AG10803 (cell line): ENCODE measurements at regions not wholly inside any gene's neighbourhood (a gene's known extent, or its start where the extent isn't known, plus 50 kb on each side); places are given as distances from the start of the nearest gene placed in this dataset.

Experiments used
- DNase-seq: peaks from one replicate; pipeline ENCODE4 v3.0.0; 2010; ENCODE audit warnings: low read depth
- H3K4me3 ChIP-seq: 2 replicates; pipeline ENCODE4 v1.5.1; 2011; ENCODE audit warnings: mild to moderate bottlenecking, low read length, control low read depth
- TF ChIP-seq, protein P1 (sequence below): conservative IDR thresholded peaks from 2 replicates; pipeline ENCODE4 v1.5.1; 2011; ENCODE audit warnings: mild to moderate bottlenecking, low read length, control low read depth, inconsistent platforms

DNA sequence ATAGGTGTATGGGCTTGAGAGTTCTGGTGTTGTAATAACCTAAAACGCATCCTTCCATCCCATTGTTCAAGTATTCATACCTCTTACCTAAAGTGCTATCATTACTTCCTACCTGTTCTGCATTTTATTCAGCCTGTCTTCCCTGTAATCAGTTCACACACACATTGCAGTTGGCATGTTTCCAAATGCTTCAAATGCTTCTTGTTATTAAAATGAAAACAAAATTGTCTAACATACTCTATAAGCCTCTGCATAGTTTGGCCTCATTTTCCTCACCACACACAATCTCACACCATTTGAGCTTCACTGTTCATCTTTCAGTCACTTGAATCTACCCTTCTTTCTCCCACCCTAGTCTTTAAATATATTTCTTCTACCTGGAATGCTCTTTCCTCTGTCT, 1178.2 kb upstream of the NRXN1 start:
- TF ChIP-seq, protein P1, sequence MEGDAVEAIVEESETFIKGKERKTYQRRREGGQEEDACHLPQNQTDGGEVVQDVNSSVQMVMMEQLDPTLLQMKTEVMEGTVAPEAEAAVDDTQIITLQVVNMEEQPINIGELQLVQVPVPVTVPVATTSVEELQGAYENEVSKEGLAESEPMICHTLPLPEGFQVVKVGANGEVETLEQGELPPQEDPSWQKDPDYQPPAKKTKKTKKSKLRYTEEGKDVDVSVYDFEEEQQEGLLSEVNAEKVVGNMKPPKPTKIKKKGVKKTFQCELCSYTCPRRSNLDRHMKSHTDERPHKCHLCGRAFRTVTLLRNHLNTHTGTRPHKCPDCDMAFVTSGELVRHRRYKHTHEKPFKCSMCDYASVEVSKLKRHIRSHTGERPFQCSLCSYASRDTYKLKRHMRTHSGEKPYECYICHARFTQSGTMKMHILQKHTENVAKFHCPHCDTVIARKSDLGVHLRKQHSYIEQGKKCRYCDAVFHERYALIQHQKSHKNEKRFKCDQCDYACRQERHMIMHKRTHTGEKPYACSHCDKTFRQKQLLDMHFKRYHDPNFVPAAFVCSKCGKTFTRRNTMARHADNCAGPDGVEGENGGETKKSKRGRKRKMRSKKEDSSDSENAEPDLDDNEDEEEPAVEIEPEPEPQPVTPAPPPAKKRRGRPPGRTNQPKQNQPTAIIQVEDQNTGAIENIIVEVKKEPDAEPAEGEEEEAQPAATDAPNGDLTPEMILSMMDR = no peak
- no peak overlapping the region for H3K4me3 ChIP-seq
- no peak for DNase-seq

DNA sequence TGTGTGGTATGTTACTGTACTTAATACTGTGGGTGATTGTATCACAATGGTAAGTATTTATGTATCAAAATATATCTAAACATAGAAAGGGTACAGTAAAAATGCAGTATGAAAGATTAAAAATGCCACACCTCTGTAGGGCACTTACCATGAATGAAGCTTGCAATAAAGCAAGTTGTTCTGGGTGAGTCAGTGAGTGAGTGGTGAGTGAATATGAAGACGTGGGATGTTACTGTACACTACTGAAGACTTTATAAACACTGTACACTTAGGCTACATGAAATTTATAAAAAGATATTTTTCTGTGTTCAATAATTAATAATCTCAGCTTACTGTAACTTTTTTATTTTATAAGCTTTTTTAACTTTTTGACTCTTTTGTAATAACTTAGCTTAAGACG, 1162.4 kb upstream of the NRXN1 start:
- no peak overlapping the region for H3K4me3 ChIP-seq
- DNase-seq = no peak
- TF ChIP-seq, protein P1 = no peak

DNA sequence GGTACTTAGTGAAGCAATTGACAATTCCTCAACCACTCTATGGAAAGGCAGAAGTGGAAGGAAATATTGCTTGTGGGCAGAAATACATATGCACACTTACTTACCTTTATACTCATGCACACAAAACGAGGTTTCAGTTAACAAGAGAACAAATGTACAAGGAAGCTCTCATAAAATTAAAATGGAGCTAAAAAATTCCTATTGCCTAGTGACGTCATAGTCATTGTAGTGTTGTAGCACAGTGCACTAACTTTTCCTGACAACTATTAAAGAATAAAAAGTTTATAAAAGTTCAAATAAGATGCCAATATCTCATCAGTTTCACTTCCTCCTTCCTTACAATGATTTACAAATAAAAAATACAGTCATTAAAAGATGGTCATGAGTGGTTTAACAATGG, 1161.9 kb upstream of the NRXN1 start:
- no peak for DNase-seq
- H3K4me3 ChIP-seq = no peak overlapping the region
- TF ChIP-seq, protein P1 = no peak

DNA sequence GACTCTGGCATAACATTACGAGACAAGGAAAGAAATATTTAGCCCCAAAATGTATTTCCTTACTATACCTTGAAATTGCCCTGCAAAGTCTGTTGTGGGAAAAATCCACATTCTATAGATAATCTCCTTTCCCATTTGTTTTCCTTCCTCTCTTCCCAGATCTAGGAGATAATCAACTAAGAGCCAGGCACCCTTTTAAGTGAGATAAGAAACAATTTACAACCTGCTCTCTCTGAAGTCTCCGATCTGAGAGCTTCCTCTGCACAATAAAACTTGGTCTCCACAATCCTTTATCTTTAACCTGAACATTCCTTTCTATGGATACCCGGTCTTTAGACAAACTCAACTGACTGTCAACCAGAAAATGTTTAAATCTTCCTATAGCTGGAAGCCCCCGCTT, 1160.7 kb upstream of the NRXN1 start:
- no peak for DNase-seq
- no peak overlapping the region for H3K4me3 ChIP-seq
- TF ChIP-seq, protein P1 = no peak

DNA sequence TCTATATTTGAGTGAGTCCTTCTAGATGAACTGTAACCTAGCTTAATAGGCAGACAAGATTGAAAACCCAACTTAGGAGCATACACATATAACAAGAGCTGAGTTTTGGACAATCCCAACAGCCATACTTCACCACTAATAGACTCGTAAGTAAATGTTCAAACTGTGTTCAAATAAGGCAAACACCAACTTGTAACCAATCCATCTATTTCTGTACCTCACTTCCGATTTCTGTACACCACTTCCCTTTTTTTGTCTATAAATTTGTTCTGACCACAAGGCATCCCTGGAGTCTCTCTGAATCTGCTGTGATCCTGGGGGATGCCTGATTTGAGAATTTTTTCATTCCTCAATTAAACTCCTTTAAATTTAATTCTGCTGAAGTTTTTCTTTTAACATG, 1149.1 kb upstream of the NRXN1 start:
- H3K4me3 ChIP-seq = no peak overlapping the region
- no peak for DNase-seq
- TF ChIP-seq, protein P1 = no peak

DNA sequence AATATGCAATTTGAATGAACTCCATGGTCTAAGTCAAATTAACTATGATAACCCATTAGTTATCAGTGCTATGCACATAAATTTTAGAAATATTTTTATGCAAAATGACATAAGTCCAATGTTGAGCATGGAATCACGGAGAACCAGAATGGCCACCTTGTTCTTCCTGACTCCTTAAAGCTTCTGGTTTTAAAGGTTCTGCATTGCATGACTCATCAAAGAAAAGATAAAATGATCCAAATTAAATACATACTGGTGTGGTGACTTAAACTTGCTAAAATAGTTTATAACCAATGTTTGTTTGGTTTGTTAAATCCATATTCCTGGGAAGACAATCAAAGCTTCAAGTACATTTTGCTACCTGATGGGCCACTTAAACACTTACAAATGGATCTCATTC, 1146.9 kb upstream of the NRXN1 start:
- DNase-seq = no peak
- H3K4me3 ChIP-seq = no peak overlapping the region
- TF ChIP-seq, protein P1 = no peak

DNA sequence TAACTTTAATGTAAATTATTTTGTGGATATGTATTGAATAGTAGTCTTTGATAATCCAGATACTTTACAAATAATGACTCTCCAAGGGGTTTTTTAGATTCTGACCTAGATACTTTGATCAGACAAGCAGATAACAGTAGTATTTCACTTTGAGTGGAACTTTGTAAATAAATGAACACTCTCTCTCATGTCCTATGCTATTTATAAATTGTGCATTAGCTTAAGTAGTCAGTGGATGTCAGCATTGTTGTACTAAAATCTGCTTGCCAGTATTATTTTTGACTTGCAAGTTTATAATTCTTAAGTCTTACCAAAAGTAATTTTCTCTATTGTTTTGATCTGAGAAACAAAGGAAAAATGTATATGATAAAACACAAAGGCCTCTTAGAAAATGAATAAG, 1113.1 kb upstream of the NRXN1 start:
- no peak for DNase-seq
- TF ChIP-seq, protein P1 = no peak
- H3K4me3 ChIP-seq = no peak overlapping the region
